Neuronal stem cell (in vitro differentiated cells): ENCODE measurements at regions not wholly inside any gene's neighbourhood (a gene's known extent, or its start where the extent isn't known, plus 50 kb on each side); places are given as distances from the start of the nearest gene placed in this dataset.

ENCODE experiments used
- DNase-seq: peaks from one replicate; pipeline ENCODE4 v3.0.0-alpha.2; 2013; ENCODE audit warnings: low spot score
- H2AFZ ChIP-seq: one replicate; pipeline ENCODE4 v1.6.1; 2013; ENCODE audit warnings: mild to moderate bottlenecking, low read length, inconsistent platforms
- H2AK5ac ChIP-seq: 2 replicates; pipeline ENCODE4 v1.6.1; 2013; ENCODE audit warnings: low read depth, mild to moderate bottlenecking, inconsistent platforms, low read length, moderate library complexity, mixed read lengths
- H2BK120ac ChIP-seq: 2 replicates; pipeline ENCODE4 v1.6.1; 2013; ENCODE audit warnings: low read depth, mild to moderate bottlenecking, inconsistent platforms, low read length, moderate library complexity, mixed read lengths
- H2BK12ac ChIP-seq: one replicate; pipeline ENCODE4 v1.6.1; 2013; ENCODE audit warnings: low read length, inconsistent platforms
- H2BK15ac ChIP-seq: 2 replicates; pipeline ENCODE4 v1.6.1; 2013; ENCODE audit warnings: mild to moderate bottlenecking, low read length, inconsistent platforms, mixed read lengths
- H2BK5ac ChIP-seq: one replicate; pipeline ENCODE4 v1.6.1; 2013; ENCODE audit warnings: inconsistent platforms, mild to moderate bottlenecking, low read length, moderate library complexity
- H3K14ac ChIP-seq: one replicate; pipeline ENCODE4 v1.6.1; 2013; ENCODE audit warnings: low read length, inconsistent platforms
- H3K18ac ChIP-seq: 2 replicates; pipeline ENCODE4 v1.6.1; 2013; ENCODE audit warnings: low read length, inconsistent platforms
- H3K23ac ChIP-seq: 2 replicates; pipeline ENCODE4 v1.6.1; 2013; ENCODE audit warnings: low read depth, mild to moderate bottlenecking, mixed read lengths, low read length, inconsistent platforms; ENCODE audit not compliant: poor library complexity
- H3K27ac ChIP-seq: replicated peaks from 3 replicates; pipeline ENCODE4 v1.5.1; 2013; ENCODE audit warnings: low read length, inconsistent platforms
- H3K27me3 ChIP-seq, 3 experiments: 2 replicates each; pipeline ENCODE4 v1.6.1; 2013; ENCODE audit warnings: low read length in 3 of 3, mild to moderate bottlenecking in 2 of 3, inconsistent platforms in 1 of 3, low read depth in 1 of 3, mixed read lengths in 1 of 3, moderate library complexity in 1 of 3; ENCODE audit not compliant: control insufficient read depth in 3 of 3, insufficient read depth in 3 of 3
- H3K36me3 ChIP-seq, 2 donors: replicated peaks in 1 of 2; 2 replicates each; pipeline ENCODE4 v1.6.1; 2013; ENCODE audit warnings: low read length in 2 of 2; ENCODE audit not compliant: control insufficient read depth in 2 of 2, insufficient read depth in 2 of 2
- H3K4ac ChIP-seq: 2 replicates; pipeline ENCODE4 v1.6.1; 2013; ENCODE audit warnings: inconsistent platforms, mild to moderate bottlenecking, low read length, moderate library complexity
- H3K4me1 ChIP-seq, 2 donors: 1 replicate in 1 of 2; 2 replicates in 1 of 2; pipeline ENCODE4 v1.6.1; 2013; ENCODE audit warnings: low read length in 2 of 2, low read depth in 1 of 2; ENCODE audit not compliant: control insufficient read depth in 2 of 2, insufficient read depth in 1 of 2
- H3K4me2 ChIP-seq: one replicate; pipeline ENCODE4 v1.6.1; 2013; ENCODE audit warnings: mild to moderate bottlenecking, low read length, inconsistent platforms; ENCODE audit not compliant: insufficient read depth, poor library complexity, severe bottlenecking
- H3K4me3 ChIP-seq, 2 donors: 2 replicates each; pipeline ENCODE4 v1.5.1; 2013; ENCODE audit warnings: low read length in 2 of 2, mild to moderate bottlenecking in 2 of 2, inconsistent platforms in 1 of 2, moderate library complexity in 1 of 2
- H3K79me1 ChIP-seq: one replicate; pipeline ENCODE4 v1.6.1; 2013; ENCODE audit warnings: low read depth, mild to moderate bottlenecking, inconsistent platforms, low read length, moderate library complexity
- H3K9ac ChIP-seq: one replicate; pipeline ENCODE4 v1.6.1; 2013; ENCODE audit warnings: mild to moderate bottlenecking, low read depth, low read length, inconsistent platforms; ENCODE audit not compliant: poor library complexity
- H3K9me3 ChIP-seq, 2 donors: replicated peaks in 1 of 2; 2 replicates each; pipeline versions ENCODE3 to v1.6.1; 2013; ENCODE audit warnings: low read length in 2 of 2, mild to moderate bottlenecking in 2 of 2, inconsistent platforms in 1 of 2, low read depth in 1 of 2, mixed read lengths in 1 of 2, moderate library complexity in 1 of 2; ENCODE audit not compliant: control insufficient read depth in 2 of 2, insufficient read depth in 1 of 2
- H4K8ac ChIP-seq: one replicate; pipeline ENCODE4 v1.6.1; 2013; ENCODE audit warnings: low read depth, mild to moderate bottlenecking, inconsistent platforms, low read length, moderate library complexity
- H4K91ac ChIP-seq: one replicate; pipeline ENCODE4 v1.6.1; 2013; ENCODE audit warnings: low read length, low read depth, mild to moderate bottlenecking, inconsistent platforms; ENCODE audit not compliant: poor library complexity
- WGBS, 2 donors: extraction: QIAGEN DNeasy Blood & Tissue Kit; methylation state at CpG; one replicate each; pipeline ENCODE4 v1.1.7; 2013; ENCODE audit warnings: missing lambda C conversion rate in 2 of 2, mixed read lengths in 1 of 2; ENCODE audit not compliant: insufficient read length in 2 of 2, insufficient replicate concordance in 1 of 2; ENCODE audit errors: extremely low coverage in 2 of 2; 5-methylcytosine and 5-hydroxymethylcytosine counted together

DNA sequence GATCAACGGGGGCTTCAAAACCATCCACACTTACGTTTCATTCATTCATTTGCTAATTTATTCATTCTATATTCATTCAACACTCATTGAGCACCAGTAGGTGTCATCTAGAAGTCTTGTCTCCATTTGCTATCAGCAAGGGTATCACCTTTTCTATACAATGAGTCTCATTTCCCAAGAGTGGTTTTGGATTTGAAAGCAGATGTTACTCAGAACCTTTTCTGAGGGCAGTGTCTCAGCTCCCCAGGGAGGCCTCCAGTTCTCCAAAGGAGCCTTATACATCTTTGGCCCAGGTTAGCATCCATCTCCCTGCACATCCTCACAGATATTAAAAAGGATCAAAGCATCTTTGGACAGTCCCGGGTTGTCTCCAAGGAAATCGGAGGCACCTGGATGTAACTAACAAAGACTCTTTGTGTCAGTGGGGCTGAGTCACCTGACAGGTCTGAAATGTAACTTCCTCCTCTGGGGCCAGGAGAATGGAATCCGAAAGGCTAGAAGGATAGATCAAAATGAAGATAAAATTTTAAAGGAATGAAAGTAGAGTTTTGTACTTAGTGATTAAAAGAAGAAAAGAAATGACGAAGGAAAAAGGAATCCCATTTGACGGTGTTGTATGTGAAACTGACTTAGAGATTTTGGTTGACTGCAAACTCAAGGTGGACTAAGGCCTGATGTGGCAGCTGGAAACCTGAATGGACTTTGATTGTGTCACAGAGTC, 103.0 kb downstream of the VCPKMT start:
- Histone ChIP-seq H4K8ac (no peak overlapping the region), H3K9ac (no peak overlapping the region), H2AK5ac (no peak overlapping the region), H3K36me3 (no peaks in the 10 kb centered on the region), H3K14ac (no peak overlapping the region), H2BK120ac (no peak overlapping the region), H3K4me2 (no peak overlapping the region), H3K27ac (no peak overlapping the region), H3K18ac (no peak overlapping the region), H3K9me3 (no peaks in the 10 kb centered on the region), H2AFZ (no peak overlapping the region), H3K23ac (no peak overlapping the region), H3K4me3 (no peak overlapping the region), H4K91ac (no peak overlapping the region), H3K79me1 (no peaks in the 10 kb centered on the region), H3K4me1 (no peaks in the 10 kb centered on the region), H2BK15ac (no peak overlapping the region), H2BK5ac (no peak overlapping the region), H2BK12ac (no peak overlapping the region), H3K4ac (no peak overlapping the region), H3K27me3 (peaks cover 0 to 18% (median 0%) of the 10 kb centered on the region in 3 experiments)
- DNase-seq: no peak
- 100% methylated on average over 2 of the region's 7 CpGs for WGBS, 2 donors

DNA sequence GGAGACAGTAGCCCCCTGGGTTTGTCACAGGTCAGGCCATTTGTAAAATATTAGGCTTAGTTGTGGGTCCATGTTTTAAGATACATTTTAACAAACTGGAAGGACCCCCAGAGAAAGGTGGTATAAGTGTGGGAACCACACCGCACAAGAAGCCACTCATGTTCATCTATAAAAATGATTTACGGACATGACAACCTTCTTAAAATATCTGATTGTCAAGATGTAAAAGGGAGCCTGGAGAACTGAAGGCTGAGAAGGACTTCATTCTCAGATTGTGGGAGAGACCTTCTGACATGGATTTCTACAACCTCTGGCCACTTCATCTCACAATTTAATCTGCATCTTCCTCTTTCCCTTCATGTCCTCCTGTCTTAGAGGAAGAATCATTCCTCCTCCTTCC, 102.4 kb downstream of the VCPKMT start:
- Histone ChIP-seq H4K91ac (no peak overlapping the region), H3K23ac (no peak overlapping the region), H3K27me3 (peaks cover 0 to 22% (median 0%) of the 10 kb centered on the region in 3 experiments), H3K36me3 (no peaks in the 10 kb centered on the region), H3K4me2 (no peak overlapping the region), H3K27ac (no peak overlapping the region), H2BK120ac (no peak overlapping the region), H4K8ac (no peak overlapping the region), H3K14ac (no peak overlapping the region), H3K4ac (no peak overlapping the region), H2BK12ac (no peak overlapping the region), H3K9me3 (no peaks in the 10 kb centered on the region), H3K4me1 (no peaks in the 10 kb centered on the region), H3K9ac (no peak overlapping the region), H2BK5ac (no peak overlapping the region), H3K79me1 (no peaks in the 10 kb centered on the region), H3K18ac (no peak overlapping the region), H3K4me3 (no peak overlapping the region), H2AFZ (no peak overlapping the region), H2AK5ac (no peak overlapping the region), H2BK15ac (no peak overlapping the region)
- DNase-seq: no peak
- no CpG with 5 or more reads among the region's 2 CpGs for WGBS, 2 donors

DNA sequence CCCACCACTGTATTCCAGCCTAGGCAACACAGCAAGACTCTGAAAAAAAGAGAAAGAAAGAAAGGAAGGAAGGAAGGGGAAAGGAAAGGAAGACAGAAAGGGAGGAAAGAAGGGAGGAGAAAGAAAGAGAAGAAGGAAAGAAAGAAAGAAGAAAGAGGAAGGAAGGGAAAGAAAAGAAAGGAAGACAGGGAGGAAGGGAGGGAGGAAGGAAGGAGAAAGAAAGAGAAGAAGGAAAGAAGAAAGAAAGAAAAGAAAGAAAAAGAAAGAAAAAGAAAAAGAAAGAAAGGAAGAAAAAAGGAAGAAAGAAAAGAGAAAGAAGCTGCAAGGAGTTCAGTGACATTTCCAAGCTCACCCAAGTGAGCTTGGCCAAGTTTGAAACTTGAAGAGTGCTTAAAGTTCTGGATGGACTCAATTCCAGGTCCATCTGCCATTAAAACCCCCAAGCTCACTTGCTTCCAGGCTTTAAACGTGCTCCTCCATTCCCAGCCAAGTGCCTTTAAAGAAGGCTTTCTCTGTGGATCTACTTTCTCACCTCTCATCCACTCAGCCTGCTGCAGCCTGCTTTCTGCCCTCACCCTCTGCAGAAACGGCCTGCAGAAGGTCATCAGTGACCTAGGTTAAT, 101.5 kb downstream of the VCPKMT start:
- H3K14ac ChIP-seq: no peak overlapping the region
- H3K18ac ChIP-seq: no peak overlapping the region
- H3K79me1 ChIP-seq: no peaks in the 10 kb centered on the region
- H3K4me1 ChIP-seq: no peaks in the 10 kb centered on the region
- no peak overlapping the region for H3K4ac ChIP-seq
- H3K27me3 ChIP-seq: peaks cover 0 to 27% (median 0%) of the 10 kb centered on the region in 3 experiments
- no peak overlapping the region for H3K4me3 ChIP-seq
- no peak for DNase-seq
- WGBS, 2 donors: no CpG with 5 or more reads among the region's 2 CpGs
- H3K9me3 ChIP-seq: no peaks in the 10 kb centered on the region
- no peak overlapping the region for H3K4me2 ChIP-seq
- H2AK5ac ChIP-seq: no peak overlapping the region
- H3K9ac ChIP-seq: no peak overlapping the region
- no peak overlapping the region for H2BK120ac ChIP-seq
- H4K8ac ChIP-seq: no peak overlapping the region
- H2BK5ac ChIP-seq: no peak overlapping the region
- H2BK15ac ChIP-seq: no peak overlapping the region
- H3K23ac ChIP-seq: no peak overlapping the region
- no peak overlapping the region for H2BK12ac ChIP-seq
- no peak overlapping the region for H4K91ac ChIP-seq
- H3K27ac ChIP-seq: no peak overlapping the region
- H2AFZ ChIP-seq: no peak overlapping the region
- no peaks in the 10 kb centered on the region for H3K36me3 ChIP-seq

DNA sequence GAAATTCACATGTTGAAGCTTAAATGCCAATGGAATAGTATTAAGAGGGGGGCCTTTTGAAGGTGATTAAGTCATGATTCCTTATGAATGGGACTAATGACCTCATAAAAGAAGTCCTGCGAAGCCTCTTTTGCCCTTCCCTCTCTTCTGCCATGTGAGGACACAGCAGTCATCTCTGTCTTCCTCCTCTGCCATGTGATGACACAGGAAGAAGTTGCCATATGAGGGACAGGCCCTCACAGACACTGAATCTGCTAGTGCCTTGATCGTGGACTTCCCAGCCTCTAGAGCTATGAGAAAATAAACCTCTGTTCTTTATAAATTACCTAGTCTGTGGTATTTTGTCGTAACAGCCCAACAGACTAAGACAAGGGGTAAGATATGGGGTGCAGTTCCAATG, 100.7 kb downstream of the VCPKMT start:
- no peak overlapping the region for H4K91ac ChIP-seq
- H3K9me3 ChIP-seq: no peaks in the 10 kb centered on the region
- no peaks in the 10 kb centered on the region for H3K36me3 ChIP-seq
- no peak overlapping the region for H4K8ac ChIP-seq
- no peak overlapping the region for H2AFZ ChIP-seq
- H2BK5ac ChIP-seq: no peak overlapping the region
- no peak for DNase-seq
- H3K9ac ChIP-seq: no peak overlapping the region
- H2AK5ac ChIP-seq: no peak overlapping the region
- WGBS, 2 donors: no CpG with 5 or more reads among the region's 3 CpGs
- no peak overlapping the region for H3K18ac ChIP-seq
- H2BK15ac ChIP-seq: no peak overlapping the region
- H3K27ac ChIP-seq: no peak overlapping the region
- no peak overlapping the region for H3K4ac ChIP-seq
- no peaks in the 10 kb centered on the region for H3K4me1 ChIP-seq
- peaks cover 0 to 27% (median 0%) of the 10 kb centered on the region in 3 experiments for H3K27me3 ChIP-seq
- H2BK120ac ChIP-seq: no peak overlapping the region
- H3K79me1 ChIP-seq: no peaks in the 10 kb centered on the region
- H3K23ac ChIP-seq: no peak overlapping the region
- H3K4me2 ChIP-seq: no peak overlapping the region
- no peak overlapping the region for H3K14ac ChIP-seq
- no peak overlapping the region for H2BK12ac ChIP-seq
- no peak overlapping the region for H3K4me3 ChIP-seq
